GM19372 (cell line): ENCODE measurements at regions not wholly inside any gene's neighbourhood (a gene's known extent, or its start where the extent isn't known, plus 50 kb on each side); places are given as distances from the start of the nearest gene placed in this dataset.

Experiments used
- ATAC-seq: cut with Tn5 transposase; IDR thresholded peaks from one replicate; pipeline ENCODE4 v1.9.1; 2021; ENCODE audit warnings: mild to moderate bottlenecking, low read depth, moderate library complexity; ENCODE audit not compliant: unreplicated experiment

GRCh38 chr12:60279221-60279620, 683.4 kb downstream of the SLC16A7 start:
- no peak for ATAC-seq

DNA sequence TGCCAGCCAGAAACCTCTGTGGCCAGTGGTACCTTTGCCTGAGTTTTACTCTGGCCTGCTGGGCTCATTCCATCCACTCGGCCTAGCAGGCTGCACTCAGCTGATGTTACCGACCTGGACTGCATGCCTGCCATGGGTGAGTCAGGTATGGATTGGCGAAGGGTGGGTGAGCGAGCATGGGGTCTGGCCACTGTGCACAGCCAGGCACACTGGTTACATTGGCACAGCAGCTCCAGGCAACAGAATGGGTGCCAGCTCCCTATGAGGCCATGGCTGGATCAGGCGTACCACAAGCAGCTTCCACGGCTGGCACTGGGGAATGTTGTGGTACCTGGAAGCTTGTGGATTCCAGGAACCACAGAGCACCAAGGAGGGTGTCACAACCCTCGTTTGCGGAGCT, 685.7 kb downstream of the SLC16A7 start:
- no peak for ATAC-seq

DNA sequence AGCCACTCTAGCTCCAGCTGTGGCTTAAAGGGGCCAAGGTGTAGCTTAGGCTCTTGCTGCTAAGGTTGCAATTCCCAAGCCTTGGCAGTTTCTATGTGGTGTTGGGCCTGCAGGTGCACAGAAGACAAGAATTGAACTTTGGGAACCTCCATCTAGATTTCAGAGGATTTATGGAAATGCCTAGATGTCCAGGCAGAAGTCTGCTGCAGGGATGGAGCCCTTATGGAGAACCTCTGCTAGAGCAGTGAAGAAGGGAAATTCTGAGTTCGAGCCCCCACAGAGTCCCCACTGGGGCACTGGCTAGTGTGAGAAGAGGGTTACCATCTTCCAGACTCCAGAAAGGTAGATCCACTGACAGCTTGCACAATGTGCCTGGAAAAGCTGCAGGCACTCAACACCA, 694.7 kb downstream of the SLC16A7 start:
- ATAC-seq: no peak

GRCh38 chr12:60308366-60308991, 712.6 kb downstream of the SLC16A7 start:
- no peak for ATAC-seq

- no peak for ATAC-seq
Observed at GRCh38 chr12:60311940-60312339, 716.1 kb downstream of the SLC16A7 start.

- no peak for ATAC-seq
Observed at GRCh38 chr12:60317361-60317760, 721.5 kb downstream of the SLC16A7 start.

DNA sequence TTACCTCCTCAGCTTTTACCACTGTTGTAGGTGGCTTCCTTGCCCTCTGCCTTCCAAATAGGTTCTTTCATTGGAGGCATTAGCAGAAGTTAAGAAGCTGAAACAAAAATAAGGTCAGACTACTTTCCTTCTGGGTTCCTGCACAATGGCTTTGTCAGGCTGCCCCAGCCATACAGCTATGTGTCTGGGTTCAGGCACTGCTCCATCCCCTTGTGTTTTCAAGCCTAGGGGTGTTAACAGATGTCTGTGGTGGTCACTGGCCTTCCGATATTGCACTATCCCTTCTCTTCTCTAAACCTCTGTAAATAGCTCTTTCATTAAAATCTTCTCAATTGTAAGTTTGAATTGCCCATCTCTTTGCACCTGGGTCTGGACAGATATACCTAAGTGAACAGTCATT, 728.9 kb downstream of the SLC16A7 start:
- no peak for ATAC-seq

DNA sequence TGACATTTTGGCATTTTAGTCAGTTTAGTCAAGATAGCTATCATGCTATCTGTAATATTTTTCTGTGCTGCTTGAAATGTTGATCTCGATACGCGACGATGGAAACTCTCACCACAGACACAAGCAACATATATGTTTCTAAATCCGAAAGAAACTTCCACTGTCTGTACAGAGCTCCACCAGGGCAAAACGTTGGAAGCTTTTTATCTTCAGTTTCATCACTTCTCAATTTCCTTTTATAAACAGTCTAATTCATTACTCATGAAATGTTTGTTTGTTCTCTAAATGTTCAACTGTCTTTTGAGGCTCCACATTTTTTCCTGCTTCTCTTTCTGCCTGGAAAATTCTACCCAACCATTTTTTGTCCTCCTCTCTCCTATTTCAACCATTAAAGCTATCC, 737.6 kb downstream of the SLC16A7 start:
- ATAC-seq: no peak

- ATAC-seq: no peak
Observed at GRCh38 chr12:60335745-60336144, 739.9 kb downstream of the SLC16A7 start.

DNA sequence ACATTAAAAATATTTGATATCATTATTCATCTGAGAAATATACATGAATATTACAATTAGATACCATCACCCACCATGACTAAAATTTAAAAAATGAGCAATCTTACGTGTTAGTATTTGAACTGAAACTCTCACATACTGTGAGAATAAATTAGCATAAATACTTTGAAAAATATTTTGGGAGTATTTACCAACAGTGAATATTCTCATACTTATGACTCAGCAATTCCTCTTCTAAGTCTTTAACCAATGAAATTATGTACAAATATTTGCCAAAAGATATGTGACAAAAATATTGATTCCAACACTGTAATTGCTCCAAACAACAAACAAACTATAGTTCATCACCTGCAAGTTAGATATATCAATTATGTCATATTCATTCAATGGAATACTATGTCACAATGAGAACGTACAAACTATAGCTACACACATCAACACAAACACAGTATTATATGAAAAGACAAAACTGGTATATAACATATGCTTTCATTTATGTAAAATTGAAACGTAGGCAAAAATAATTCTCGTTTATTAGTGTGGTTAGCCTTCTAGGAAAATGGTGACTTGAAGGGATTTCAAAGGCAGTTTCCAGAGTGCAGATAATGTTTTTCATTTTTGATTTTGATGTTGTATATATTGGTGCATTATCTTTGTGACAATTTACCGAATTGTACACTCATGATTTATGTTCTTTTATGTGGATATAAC, 742.2 kb downstream of the SLC16A7 start:
- no peak for ATAC-seq

DNA sequence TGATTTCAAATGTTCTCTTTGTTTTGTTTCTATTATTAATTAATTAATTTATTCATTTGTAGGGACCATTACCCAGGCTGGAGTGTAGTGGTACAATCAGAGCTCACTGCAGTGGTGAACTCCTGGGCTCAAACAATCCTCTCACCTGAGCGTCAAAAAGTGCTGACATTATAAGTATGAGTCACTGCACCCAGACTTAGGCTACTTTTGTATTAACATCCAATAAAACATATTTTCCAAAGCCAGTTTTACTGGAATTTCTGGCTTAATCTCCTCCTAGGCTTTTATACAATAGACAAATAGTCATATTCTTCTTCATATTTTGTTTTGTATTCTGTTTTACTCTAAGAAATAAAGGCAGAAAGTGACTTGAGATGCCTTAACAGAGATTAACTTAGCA, 749.6 kb downstream of the SLC16A7 start:
- no peak for ATAC-seq

DNA sequence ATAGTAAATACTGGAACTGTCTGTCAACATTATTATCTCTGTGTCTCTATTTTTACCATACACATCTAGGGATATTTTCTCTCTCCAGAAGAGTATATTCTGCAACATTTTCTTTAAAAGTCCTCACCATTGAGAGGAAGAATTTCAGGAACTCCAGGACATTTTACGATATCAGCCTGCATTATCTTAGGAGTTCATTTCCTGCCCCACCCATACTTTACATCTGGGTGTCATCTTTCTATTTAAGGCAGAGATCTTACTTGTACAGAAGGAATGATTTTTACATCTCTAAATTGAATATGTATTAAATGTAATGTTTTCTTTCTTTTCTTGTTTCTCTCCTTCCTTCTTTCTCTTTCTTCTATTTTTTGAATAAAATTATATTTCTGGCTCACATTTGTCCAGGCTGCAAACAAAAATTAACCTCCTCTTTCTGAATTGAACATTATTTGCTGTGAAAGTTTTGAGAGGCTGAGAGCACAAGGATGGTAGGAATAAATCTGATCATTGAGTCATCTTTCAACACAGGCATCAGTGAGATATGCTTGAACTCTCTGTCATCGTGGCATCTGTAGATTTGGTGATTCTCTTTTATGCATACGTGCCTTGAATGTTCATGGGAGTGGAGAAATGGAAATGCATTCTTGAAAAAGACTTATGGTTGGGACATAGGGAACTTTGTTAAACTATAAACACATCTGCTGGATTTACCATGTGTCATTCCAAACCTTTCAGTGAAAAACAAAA, 753.6 kb downstream of the SLC16A7 start:
- no peak for ATAC-seq

GRCh38 chr12:60387356-60387755, 791.5 kb downstream of the SLC16A7 start:
- ATAC-seq: no peak

- no peak for ATAC-seq
Observed at GRCh38 chr12:60391051-60391450, 795.2 kb downstream of the SLC16A7 start.

DNA sequence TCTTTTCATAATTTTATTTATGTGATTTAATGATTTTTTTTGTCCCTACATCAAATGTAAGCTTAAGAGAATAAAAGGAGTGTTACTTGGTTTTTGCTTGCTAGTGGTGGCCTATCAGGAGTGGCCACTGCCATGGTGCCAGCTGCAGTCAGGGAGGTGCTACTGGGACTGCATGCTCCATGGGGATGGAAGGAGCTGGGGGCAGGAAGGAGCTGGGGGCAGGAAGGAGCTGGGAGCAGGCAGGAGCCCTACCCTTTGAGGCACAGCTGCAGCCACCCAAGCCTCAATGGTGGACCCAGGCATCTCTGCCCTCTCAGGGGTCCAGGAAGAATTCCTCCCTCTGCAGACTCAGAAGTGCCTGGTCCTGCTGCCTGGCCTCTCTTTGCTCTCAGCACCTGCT, 796.0 kb downstream of the SLC16A7 start:
- no peak for ATAC-seq

- ATAC-seq: no peak
Observed at GRCh38 chr12:60393093-60393492, 797.3 kb downstream of the SLC16A7 start.

GRCh38 chr12:60394665-60395064, 798.8 kb downstream of the SLC16A7 start:
- no peak for ATAC-seq

DNA sequence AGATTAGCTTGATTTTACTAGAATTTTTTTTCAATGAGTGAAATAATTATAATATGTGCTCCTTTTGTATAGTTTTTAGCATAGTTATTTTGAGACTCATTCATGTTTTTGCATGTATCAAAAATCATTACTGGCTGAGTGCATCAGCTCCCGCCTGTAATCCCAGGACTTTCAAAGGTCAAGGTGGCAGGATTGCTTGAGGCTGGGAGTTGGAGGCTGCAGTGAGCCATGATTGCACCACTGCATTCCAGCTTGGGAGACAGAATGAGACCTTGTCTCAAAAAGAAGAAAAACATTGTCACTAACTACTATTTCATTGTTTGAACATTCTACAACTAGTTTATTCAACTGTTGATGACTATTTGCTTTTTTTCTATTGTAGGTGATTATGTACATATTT, 802.7 kb downstream of the SLC16A7 start:
- no peak for ATAC-seq

DNA sequence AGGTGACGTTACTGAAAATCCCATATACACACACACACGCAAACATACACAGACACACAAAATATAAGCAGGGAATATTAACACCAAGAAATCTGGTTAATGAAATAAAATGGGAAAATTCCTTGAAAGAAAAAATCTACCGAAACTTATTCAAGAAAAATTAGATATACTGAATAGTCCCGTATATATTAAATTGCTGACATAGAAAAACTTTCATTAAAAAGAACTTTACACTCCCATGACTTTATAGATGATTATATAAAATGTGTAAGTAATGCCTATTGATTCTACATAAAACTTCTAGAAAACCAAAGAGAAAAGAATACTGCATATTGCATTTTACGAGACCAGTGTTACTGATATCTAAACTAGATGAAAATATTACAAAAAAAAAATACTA, 803.2 kb downstream of the SLC16A7 start:
- no peak for ATAC-seq

- ATAC-seq: no peak
Observed at GRCh38 chr12:60402996-60403395, 807.2 kb downstream of the SLC16A7 start.

DNA sequence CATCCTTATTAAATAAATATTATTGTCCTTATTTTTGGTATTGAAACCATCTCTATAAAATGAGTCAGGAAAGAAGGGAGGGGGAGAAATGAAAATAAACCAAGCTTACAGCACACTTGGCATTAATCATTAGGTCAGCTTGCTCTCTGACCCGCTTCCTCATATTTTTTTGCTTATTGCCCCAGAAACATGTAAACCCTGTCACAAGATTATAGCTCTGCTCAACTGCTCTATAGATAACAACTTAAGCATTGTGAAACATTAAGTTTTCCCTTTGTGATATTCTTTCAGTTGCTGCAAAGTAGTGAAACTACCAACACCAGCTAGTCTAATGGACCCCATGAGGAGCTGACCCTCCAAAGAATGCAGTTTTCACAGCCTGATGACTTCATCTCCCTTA, 819.5 kb downstream of the SLC16A7 start:
- no peak for ATAC-seq

- ATAC-seq: no peak
Observed at GRCh38 chr12:60419986-60420385, 824.2 kb downstream of the SLC16A7 start.
